NCI-H2081 (cell line): ENCODE measurements at regions not wholly inside any gene's neighbourhood (a gene's known extent, or its start where the extent isn't known, plus 50 kb on each side); places are given as distances from the start of the nearest gene placed in this dataset.

Experiments
- DNase-seq, 2 experiments: peaks; one replicate each; lab custom pipeline; 2025; lab: John Stamatoyannopoulos, UW

DNA sequence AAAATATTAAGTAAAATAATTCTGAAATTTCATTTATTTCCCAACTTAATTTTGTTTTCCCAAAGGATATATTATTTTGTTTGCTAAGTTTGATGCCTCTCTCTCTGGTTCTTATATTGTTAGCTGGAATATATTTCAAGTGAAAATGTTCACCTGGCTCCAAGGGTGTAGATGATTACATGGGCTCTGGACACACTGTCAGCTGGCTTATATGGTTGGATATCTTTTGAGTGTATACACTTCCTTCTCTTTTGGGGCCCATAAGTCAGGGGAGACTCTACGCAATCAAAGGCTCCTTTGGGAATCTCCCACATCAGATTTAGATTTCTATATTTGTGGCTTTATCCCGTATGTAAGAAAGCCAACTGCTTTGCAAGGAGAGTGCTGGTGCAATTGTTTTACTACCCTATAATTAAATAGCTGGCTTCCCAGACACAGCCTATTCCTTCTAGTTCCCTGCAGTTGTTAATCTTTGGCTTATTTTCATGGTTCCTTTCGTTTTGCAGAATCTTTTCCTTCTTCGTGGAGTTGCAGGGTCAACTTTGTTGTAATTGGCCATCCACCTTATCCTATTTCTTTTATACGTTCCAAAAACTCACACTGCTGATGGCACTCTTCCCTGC, 225.7 kb downstream of the DPH6 start:
- DNase-seq, result no peak

DNA sequence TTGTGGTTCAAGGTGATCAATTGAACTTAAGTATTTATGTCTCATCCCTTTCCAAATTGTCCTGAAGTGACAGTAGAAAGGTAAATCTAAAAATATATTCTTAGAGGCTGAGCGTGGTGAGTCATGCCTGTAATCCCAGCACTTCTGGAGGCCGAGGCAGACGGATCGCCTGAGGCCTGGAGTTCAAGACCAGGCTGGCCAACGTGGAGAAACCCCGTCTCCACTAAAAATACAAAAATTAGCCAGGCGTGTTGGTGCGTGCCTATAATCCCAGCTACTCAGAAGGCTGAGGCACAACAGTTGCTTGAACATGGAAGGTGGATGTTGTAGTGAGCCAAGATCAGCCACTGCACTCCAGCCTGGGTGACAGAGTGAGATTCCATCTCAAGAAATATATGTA, 226.6 kb downstream of the DPH6 start:
- no peak for DNase-seq

DNA sequence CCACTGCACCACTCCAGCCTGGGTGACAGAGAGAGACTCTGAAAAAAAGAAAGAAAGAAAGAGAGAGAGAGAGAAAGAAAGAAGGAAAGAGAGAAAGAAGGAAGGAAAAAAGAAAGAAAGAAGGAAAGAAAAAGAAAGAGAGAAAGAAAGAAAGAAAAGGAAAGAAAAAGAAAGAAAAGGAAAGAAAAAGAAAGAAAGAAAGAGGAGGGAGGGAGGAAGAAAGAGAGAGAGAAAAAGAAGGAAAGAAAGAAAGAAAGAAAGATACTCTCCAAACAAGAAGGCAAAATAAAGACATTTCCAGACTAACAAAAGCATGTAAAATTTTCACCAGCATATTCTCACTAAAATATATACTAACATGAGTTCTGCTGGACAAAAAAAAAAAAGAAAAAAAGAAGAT, 228.7 kb downstream of the DPH6 start:
- DNase-seq, result no peak

GRCh38 chr15:35312344-35312743, 227.2 kb upstream of the NANOGP8 start:
- DNase-seq, result no peak

DNA sequence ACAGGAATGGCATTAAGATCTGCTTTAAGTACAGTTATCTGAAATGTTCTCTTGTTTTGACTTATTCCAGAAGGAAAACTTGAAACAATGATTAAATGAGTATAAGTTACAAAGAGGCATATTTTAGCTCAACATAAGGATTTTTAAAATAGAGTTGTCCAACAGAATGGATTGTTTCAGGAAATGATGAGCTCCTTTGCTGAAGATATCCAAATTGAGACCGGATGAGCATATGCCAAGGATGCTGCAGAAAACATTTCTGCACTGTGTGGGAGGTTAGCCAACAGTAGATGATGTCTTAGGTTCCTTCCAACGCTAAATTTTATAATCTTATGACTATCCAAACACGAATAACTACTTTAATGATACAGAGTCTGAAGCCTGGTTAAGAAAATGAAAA, 226.5 kb upstream of the NANOGP8 start:
- DNase-seq, result no peak

DNA sequence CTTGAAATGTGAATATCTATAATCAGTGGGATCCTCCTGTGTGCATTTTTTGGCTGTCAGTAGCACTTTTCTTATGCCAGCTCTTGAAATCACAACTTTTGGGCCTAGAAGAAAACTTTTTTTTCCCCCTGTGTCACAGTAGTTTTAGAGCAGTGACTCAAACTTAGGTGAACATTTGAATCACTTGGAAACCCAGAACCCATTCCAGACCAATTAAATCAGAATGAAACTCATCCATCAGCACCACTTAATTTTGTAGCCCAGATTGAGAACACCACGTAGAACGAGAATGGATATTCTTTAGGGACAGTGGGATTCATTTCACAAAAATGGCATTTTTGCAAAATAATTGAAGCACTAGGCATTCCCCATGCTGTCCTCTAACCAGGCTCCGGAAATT, 224.8 kb upstream of the NANOGP8 start:
- no peak for DNase-seq

GRCh38 chr15:35308802-35309201, 223.7 kb upstream of the NANOGP8 start:
- peak in 1 of 2 experiments; percentile 16 for DNase-seq

DNA sequence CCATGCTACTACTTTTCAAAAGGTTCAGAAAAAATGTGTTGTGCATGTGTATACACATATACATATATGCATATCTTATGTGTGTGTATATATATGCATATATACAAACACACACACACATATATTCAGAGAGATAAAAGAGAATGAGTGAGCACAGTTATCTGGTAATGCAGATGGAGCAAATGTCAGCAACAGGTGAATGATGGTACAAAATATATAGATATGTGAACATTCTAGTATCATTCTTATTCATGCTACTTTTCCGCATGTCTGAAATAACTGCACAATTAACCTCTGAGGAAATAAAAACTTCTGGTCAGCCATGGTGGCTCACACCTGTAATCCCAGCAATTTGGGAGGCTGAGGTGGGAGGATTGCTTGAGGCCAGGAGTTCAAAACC, 222.6 kb upstream of the NANOGP8 start:
- DNase-seq, result no peak

- DNase-seq, result no peak
These were observed 221.9 kb upstream of the NANOGP8 start for GRCh38 chr15:35307026-35307425.

GRCh38 chr15:35306361-35306981, 221.4 kb upstream of the NANOGP8 start:
- peak in 1 of 2 experiments; percentile 13 for DNase-seq

- DNase-seq, result no peak
These were observed 220.9 kb upstream of the NANOGP8 start for GRCh38 chr15:35305946-35306345.

DNA sequence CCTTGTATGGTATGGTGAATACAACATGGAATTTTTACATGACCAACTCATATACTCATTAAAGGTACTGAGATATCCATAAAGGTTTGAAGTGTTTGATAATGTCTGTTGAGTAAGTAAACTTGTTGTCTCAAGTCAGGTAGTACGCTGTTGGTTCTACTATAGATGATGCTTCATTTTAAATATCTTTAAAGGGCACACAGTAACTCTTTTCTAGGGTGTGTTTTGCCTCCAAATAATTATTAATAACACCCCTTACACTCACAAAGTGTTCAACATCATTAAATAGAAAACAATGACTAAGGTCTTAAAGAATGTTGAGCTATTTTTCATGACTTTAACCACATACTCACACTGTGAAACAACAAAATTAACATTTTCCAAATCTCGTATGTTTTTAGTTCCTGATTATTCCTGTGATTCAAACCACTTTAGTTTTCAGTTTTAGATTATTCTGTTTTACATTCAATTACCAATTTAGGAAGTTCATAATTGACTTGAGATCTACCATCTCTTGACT, 220.0 kb upstream of the NANOGP8 start:
- DNase-seq, result no peak

DNA sequence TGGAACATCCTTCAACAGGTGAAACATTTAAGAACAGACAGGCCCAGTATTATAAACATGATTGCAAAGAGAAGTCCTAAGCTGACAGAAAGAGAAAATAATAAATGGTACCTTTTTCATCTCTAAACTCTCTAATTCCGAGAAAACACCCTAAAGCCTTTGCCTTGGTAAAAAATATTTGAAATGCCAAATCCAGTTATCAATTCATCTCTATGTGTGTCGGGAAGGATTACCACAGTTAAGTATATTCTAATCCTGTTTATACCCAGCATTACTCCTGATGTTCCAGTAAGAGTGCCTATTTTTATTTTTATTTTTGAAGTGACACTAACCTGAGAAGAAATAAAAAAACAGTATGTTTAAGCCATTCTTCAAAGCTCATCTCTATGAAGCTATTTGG, 219.3 kb upstream of the NANOGP8 start:
- DNase-seq, result no peak

DNA sequence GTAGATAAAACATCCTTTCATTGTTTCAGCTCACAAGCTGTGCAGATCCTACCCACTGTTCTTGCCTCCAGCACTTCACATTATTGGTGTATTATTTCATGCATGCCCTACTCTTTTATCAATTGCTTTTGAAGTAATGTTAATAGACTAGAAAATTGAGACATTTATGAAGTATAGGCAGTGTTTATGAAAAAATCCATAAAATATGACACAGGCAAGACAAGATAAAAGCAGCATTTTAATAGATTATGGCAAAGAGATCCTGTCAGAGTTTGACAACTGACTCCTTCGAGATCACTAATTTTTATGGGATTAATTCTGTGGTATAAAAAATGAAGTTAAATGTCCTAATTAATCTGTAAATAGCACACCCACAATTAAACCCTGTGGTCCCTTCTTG, 217.2 kb upstream of the NANOGP8 start:
- DNase-seq, result no peak

- DNase-seq, result no peak
These were observed 216.0 kb upstream of the NANOGP8 start for GRCh38 chr15:35301088-35301487.

DNA sequence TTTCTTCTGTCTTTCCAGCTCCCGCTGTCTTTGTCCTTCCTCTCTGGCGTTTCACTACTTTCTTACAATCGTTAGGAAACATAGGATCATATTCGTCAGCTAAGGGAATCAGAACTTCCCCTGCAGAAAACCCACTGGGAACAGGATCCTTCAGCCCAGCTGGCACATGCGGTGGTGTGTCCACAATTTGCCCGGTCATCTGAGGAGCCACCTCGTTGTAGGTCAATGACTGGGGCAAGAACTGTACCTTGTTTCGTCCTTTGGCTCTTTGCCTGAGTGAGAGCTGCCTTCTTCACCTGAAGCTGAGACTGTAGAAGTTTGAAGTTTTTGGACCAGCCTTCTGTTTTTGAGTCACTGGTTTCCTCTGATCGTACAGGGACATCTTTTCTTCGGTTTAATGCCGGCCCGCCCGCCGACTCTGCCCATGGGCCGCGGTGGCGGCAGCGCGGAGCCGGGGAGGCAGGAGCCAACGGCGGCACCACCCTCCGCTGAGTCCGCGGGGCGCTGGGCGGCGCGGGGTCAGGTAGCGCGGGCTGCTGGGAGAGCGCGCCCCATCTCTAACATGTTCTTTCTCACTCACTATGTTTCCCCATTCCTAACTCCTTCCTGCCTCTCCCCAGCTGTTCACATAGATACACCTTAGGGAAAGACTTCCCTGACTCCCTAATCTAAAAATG, 214.1 kb upstream of the NANOGP8 start:
- no peak for DNase-seq

GRCh38 chr15:35298509-35298908, 213.4 kb upstream of the NANOGP8 start:
- DNase-seq, result no peak

- DNase-seq, result no peak
These were observed 208.4 kb upstream of the NANOGP8 start for GRCh38 chr15:35293353-35294130.

DNA sequence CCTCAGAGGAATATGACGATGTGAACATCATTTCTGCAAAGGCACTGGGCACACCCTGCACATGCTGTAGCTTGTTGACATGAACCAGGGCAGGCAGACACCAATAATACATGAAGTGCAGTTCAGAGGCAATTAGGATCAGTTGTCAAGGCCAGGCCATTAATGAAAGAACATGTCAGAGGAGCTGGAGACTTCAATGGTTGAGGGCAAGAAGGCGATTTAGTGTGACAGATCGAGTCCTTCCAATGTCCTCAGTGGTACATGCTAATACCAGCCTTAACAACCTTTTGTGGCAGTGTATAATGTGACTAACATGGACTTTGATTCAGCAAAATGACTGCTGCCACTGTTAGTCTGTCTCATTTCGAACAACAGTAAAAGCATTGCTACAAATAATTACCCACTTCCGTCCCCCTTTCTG, 205.2 kb upstream of the NANOGP8 start:
- DNase-seq, result no peak

- peak; percentile 69 to 81 for DNase-seq
These were observed 204.0 kb upstream of the NANOGP8 start for GRCh38 chr15:35289024-35289617.

GRCh38 chr15:35288580-35288979, 203.5 kb upstream of the NANOGP8 start:
- no peak for DNase-seq

GRCh38 chr15:35286721-35287120, 201.6 kb upstream of the NANOGP8 start:
- DNase-seq, result no peak
